COLO829 (cell line): ENCODE measurements at regions not wholly inside any gene's neighbourhood (a gene's known extent, or its start where the extent isn't known, plus 50 kb on each side); places are given as distances from the start of the nearest gene placed in this dataset.

Source experiments
- DNase-seq: peaks from one replicate; pipeline ENCODE4 v3.0.0; 2012; ENCODE audit warnings: low spot score

GRCh38 chr12:60337839-60338549, 742.2 kb downstream of the SLC16A7 start:
- DNase-seq: no peak

GRCh38 chr12:60345442-60345841, 749.6 kb downstream of the SLC16A7 start:
- no peak for DNase-seq

GRCh38 chr12:60349232-60349978, 753.6 kb downstream of the SLC16A7 start:
- DNase-seq: no peak

GRCh38 chr12:60387356-60387755, 791.5 kb downstream of the SLC16A7 start:
- DNase-seq: no peak

- no peak for DNase-seq
Observed at GRCh38 chr12:60391051-60391450, 795.2 kb downstream of the SLC16A7 start.

- no peak for DNase-seq
Observed at GRCh38 chr12:60391791-60392190, 796.0 kb downstream of the SLC16A7 start.

GRCh38 chr12:60393093-60393492, 797.3 kb downstream of the SLC16A7 start:
- no peak for DNase-seq

GRCh38 chr12:60394665-60395064, 798.8 kb downstream of the SLC16A7 start:
- peak; percentile 40 for DNase-seq

- DNase-seq: no peak
Observed at GRCh38 chr12:60398547-60398946, 802.7 kb downstream of the SLC16A7 start.

- DNase-seq: no peak
Observed at GRCh38 chr12:60399064-60399463, 803.2 kb downstream of the SLC16A7 start.

GRCh38 chr12:60402996-60403395, 807.2 kb downstream of the SLC16A7 start:
- no peak for DNase-seq

- no peak for DNase-seq
Observed at GRCh38 chr12:60415351-60415750, 819.5 kb downstream of the SLC16A7 start.

- no peak for DNase-seq
Observed at GRCh38 chr12:60419986-60420385, 824.2 kb downstream of the SLC16A7 start.

- DNase-seq: no peak
Observed at GRCh38 chr12:60421741-60422140, 825.9 kb downstream of the SLC16A7 start.

GRCh38 chr12:60437297-60437696, 841.5 kb downstream of the SLC16A7 start:
- no peak for DNase-seq

GRCh38 chr12:60441577-60441976, 845.7 kb downstream of the SLC16A7 start:
- no peak for DNase-seq

GRCh38 chr12:60451457-60451856, 855.6 kb downstream of the SLC16A7 start:
- no peak for DNase-seq

GRCh38 chr12:60465060-60465459, 869.2 kb downstream of the SLC16A7 start:
- DNase-seq: no peak

GRCh38 chr12:60468546-60468945, 872.7 kb downstream of the SLC16A7 start:
- no peak for DNase-seq

- no peak for DNase-seq
Observed at GRCh38 chr12:60475825-60476224, 880.0 kb downstream of the SLC16A7 start.

- no peak for DNase-seq
Observed at GRCh38 chr12:60487284-60487683, 891.5 kb downstream of the SLC16A7 start.

GRCh38 chr12:60489071-60489470, 893.2 kb downstream of the SLC16A7 start:
- no peak for DNase-seq

GRCh38 chr12:60494244-60494643, 898.4 kb downstream of the SLC16A7 start:
- peak; percentile 56 for DNase-seq

GRCh38 chr12:60498656-60499055, 902.8 kb downstream of the SLC16A7 start:
- DNase-seq: no peak
